ENCODE measurements at regions not wholly inside any gene's neighbourhood (a gene's known extent, or its start where the extent isn't known, plus 50 kb on each side); places are given as distances from the start of the nearest gene placed in this dataset.

DNA sequence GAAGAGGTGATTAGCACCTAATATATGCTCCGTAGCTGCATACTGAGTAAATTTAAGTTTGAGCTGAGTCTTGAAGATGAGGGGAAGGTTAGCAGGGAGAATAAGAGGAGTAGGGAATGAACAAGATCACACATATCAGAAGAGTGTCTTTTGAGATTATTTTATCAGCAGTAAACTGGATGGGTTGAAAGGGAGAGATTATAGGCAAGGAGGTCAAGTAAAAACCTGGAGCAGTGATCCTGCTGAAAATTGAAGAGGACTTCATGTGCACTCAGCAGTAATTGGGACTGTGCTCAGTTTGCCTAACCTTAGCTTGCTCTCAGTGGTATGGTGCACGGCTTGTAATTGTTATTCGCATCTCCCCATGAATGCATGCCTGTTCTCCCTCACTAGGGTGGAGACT lies 79.5 kb upstream of the PICALM start:
- POLR2A ChIA-PET, result interaction anchor here (1.6 kb wide), 1 partner anchor 12 kb away, joined by 6 read pairs; no protein-coding TSS in a partner anchor
- CTCF ChIA-PET (ENCODE audit: unreplicated experiment), result interaction anchor here (0.6 kb wide), 1 partner anchor 9 kb away, joined by 3 read pairs; no protein-coding TSS in a partner anchor

DNA sequence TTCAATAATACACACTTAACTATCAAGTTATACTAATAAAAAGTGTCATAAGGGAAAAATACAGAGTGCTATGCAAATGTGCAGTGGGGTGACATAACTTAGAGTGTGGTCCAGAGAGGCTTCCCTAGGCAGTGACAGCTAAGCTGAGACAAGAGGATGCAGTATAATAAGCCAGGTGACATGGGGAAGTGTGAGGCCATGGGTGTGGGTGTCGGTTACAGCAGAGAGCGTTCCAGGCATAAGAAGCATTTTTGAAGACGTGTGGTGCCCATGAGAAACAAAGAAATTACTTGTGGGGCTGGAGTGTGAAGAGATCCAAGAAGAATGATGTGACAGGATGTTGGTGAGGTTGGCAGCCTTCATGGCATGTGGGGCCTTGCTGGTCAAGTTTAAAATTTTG lies 78.1 kb upstream of the PICALM start:
- Histone ChIP-seq H3K9me2 (ENCODE audit: insufficient read depth, low read length) (no peaks in the 10 kb centered on the region), H3K4me3 (ENCODE audit: low read depth, low read length, poor library complexity, severe bottlenecking) (no peak overlapping the region), H3K36me3 (ENCODE audit: insufficient read depth, low read length) (no peaks in the 10 kb centered on the region), H3K79me2 (ENCODE audit: insufficient read depth, low read depth, low read length) (no peaks in the 10 kb centered on the region), H3K27ac (ENCODE audit: low read depth, low read length, poor library complexity, severe bottlenecking) (no peak overlapping the region), H3K4me1 (ENCODE audit: insufficient read depth, low read length, poor library complexity, severe bottlenecking) (peaks cover 1% of the 10 kb centered on the region), H4K20me1 (ENCODE audit: insufficient read depth, low read length) (no peaks in the 10 kb centered on the region), H3K4me2 (ENCODE audit: low read length) (no peak overlapping the region), H2AFZ (ENCODE audit: low read length) (no peak overlapping the region), H3K9me3 (ENCODE audit: low read length) (no peaks in the 10 kb centered on the region)
- POLR2A ChIA-PET, result interaction anchor here (1.6 kb wide), 1 partner anchor 13 kb away, joined by 6 read pairs; no protein-coding TSS in a partner anchor
- BruUV-seq (replicated peaks), result no TSS peak
- intact Hi-C loops (cut with micrococcal nuclease; ENCODE audit: unreplicated experiment), result no loop called here
- no peak for TF ChIP-seq EZH2phosphoT487 (IDR thresholded peaks at IDR 0.05; ENCODE audit: borderline replicate concordance, low read depth, low read length)
- TF ChIP-seq, protein P1, sequence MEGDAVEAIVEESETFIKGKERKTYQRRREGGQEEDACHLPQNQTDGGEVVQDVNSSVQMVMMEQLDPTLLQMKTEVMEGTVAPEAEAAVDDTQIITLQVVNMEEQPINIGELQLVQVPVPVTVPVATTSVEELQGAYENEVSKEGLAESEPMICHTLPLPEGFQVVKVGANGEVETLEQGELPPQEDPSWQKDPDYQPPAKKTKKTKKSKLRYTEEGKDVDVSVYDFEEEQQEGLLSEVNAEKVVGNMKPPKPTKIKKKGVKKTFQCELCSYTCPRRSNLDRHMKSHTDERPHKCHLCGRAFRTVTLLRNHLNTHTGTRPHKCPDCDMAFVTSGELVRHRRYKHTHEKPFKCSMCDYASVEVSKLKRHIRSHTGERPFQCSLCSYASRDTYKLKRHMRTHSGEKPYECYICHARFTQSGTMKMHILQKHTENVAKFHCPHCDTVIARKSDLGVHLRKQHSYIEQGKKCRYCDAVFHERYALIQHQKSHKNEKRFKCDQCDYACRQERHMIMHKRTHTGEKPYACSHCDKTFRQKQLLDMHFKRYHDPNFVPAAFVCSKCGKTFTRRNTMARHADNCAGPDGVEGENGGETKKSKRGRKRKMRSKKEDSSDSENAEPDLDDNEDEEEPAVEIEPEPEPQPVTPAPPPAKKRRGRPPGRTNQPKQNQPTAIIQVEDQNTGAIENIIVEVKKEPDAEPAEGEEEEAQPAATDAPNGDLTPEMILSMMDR (conservative IDR thresholded peaks at IDR 0.05; ENCODE audit: low read length), result no peak
- no peak for DNase-seq (ENCODE audit: low spot score)
- CTCF ChIA-PET (ENCODE audit: unreplicated experiment), result no interaction called here

More for the DNA sequence above, 79.5 kb upstream of the PICALM start:
- BruUV-seq (replicated peaks), result no TSS peak
- no peaks in the 10 kb centered on the region for H3K36me3 ChIP-seq (ENCODE audit: insufficient read depth, low read length)
- no peaks in the 10 kb centered on the region for H3K79me2 ChIP-seq (ENCODE audit: insufficient read depth, low read depth, low read length)
- H3K4me1 ChIP-seq (ENCODE audit: insufficient read depth, low read length, poor library complexity, severe bottlenecking), result peaks cover 3% of the 10 kb centered on the region
- H3K9me3 ChIP-seq (ENCODE audit: low read length), result no peaks in the 10 kb centered on the region
- no peak for DNase-seq (ENCODE audit: low spot score)
- no peak overlapping the region for H2AFZ ChIP-seq (ENCODE audit: low read length)
- no peaks in the 10 kb centered on the region for H4K20me1 ChIP-seq (ENCODE audit: insufficient read depth, low read length)
- H3K4me2 ChIP-seq (ENCODE audit: low read length), result no peak overlapping the region
- no peak for TF ChIP-seq EZH2phosphoT487 (IDR thresholded peaks at IDR 0.05; ENCODE audit: borderline replicate concordance, low read depth, low read length)
- TF ChIP-seq, protein P1 (conservative IDR thresholded peaks at IDR 0.05; ENCODE audit: low read length), result no peak
- H3K4me3 ChIP-seq (ENCODE audit: low read depth, low read length, poor library complexity, severe bottlenecking), result no peak overlapping the region
- H3K27ac ChIP-seq (ENCODE audit: low read depth, low read length, poor library complexity, severe bottlenecking), result no peak overlapping the region
- no peaks in the 10 kb centered on the region for H3K9me2 ChIP-seq (ENCODE audit: insufficient read depth, low read length)
- intact Hi-C loops (cut with micrococcal nuclease; ENCODE audit: unreplicated experiment), result no loop called here

DNA sequence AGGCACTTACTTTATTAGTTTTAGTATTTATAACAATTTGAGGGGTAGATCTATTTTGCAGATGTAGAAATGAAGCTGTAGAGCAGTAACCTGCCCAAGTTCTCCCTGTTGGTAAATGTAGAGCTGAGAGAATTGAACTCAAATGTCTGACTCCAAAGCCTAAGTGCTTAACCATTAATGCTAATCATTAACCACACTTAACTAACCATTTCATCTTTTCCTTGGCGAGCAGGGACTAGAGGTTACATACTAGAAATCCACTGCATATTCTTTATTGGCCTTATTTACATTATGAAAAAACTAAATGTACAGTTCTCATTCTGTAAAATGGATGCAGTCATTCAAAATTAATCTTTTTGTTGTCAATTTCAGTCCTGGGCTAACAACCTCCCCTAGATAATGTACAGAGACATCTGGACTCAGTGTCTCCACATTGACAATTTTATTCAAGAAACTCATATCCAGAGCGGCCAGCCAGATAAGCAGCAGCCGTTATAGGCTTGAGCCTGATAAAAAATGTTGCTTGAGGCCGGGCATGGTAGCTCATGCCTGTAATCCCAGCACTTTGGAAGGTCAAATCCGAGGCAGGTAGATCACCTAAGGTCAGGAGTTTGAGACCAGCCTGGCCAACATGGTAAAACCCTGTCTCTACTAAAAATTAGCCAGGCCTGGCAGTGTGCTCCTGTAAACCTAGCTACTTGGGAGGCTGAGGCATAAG lies 76.7 kb upstream of the PICALM start:
- H3K4me2 ChIP-seq (ENCODE audit: low read length), result no peak overlapping the region
- ChIA-PET CTCF (ENCODE audit: unreplicated experiment) (no interaction called here), POLR2A (no interaction called here)
- no peaks in the 10 kb centered on the region for H4K20me1 ChIP-seq (ENCODE audit: insufficient read depth, low read length)
- no peaks in the 10 kb centered on the region for H3K9me3 ChIP-seq (ENCODE audit: low read length)
- H3K9me2 ChIP-seq (ENCODE audit: insufficient read depth, low read length), result no peaks in the 10 kb centered on the region
- H3K4me3 ChIP-seq (ENCODE audit: low read depth, low read length, poor library complexity, severe bottlenecking), result no peak overlapping the region
- H3K79me2 ChIP-seq (ENCODE audit: insufficient read depth, low read depth, low read length), result no peaks in the 10 kb centered on the region
- intact Hi-C loops (cut with micrococcal nuclease; ENCODE audit: unreplicated experiment), result no loop called here
- no peaks in the 10 kb centered on the region for H3K36me3 ChIP-seq (ENCODE audit: insufficient read depth, low read length)
- no peaks in the 10 kb centered on the region for H3K4me1 ChIP-seq (ENCODE audit: insufficient read depth, low read length, poor library complexity, severe bottlenecking)
- H2AFZ ChIP-seq (ENCODE audit: low read length), result no peak overlapping the region
- no TSS peak for BruUV-seq (replicated peaks)
- DNase-seq (ENCODE audit: low spot score), result no peak
- no peak overlapping the region for H3K27ac ChIP-seq (ENCODE audit: low read depth, low read length, poor library complexity, severe bottlenecking)
- TF ChIP-seq EZH2phosphoT487 (IDR thresholded peaks at IDR 0.05; ENCODE audit: borderline replicate concordance, low read depth, low read length), result no peak
- TF ChIP-seq, protein P1 (conservative IDR thresholded peaks at IDR 0.05; ENCODE audit: low read length), result no peak

Measured in OCI-LY7 (cell line).